Peyer's patch (tissue), 4 donors: ENCODE measurements at regions not wholly inside any gene's neighbourhood (a gene's known extent, or its start where the extent isn't known, plus 50 kb on each side); places are given as distances from the start of the nearest gene placed in this dataset.

Experiments used
- CTCF ChIP-seq, 6 experiments: fragments of 450-650 bp in 4 of 6; fragments of 200-600 bp in 2 of 6; sonication (generic) in 1 of 6; IDR thresholded peaks; one replicate each; pipeline ENCODE4 v1.5.1; 2017 to 2019; ENCODE audit warnings: antibody characterized with exemption in 6 of 6, mild to moderate bottlenecking in 3 of 6, moderate library complexity in 1 of 6
- POLR2A ChIP-seq, 2 donors: fragments of 450-650 bp; IDR thresholded peaks; one replicate each; pipeline ENCODE4 v1.5.1; 2017; ENCODE audit warnings: antibody characterized with exemption in 2 of 2, mild to moderate bottlenecking in 2 of 2, moderate library complexity in 2 of 2

GRCh38 chr18:47552783-47553182, 301.3 kb upstream of the SKOR2 start:
- TF ChIP-seq CTCF (IDR thresholded peaks at IDR 0.05) (no peak), POLR2A (IDR thresholded peaks at IDR 0.05) (no peak)
